Chondrocyte (in vitro differentiated cells): ENCODE measurements at regions not wholly inside any gene's neighbourhood (a gene's known extent, or its start where the extent isn't known, plus 50 kb on each side); places are given as distances from the start of the nearest gene placed in this dataset.
"Not testable (repeated sequence)": the region's sequence is repeated elsewhere in the genome, so short reads cannot be mapped to it uniquely, and the experiment has no call there.

Experiments
- DNase-seq: peaks from one replicate; pipeline ENCODE4 v3.0.0; 2021; ENCODE audit warnings: mixed read lengths, low spot score
- H3K27ac Mint-ChIP-seq: one replicate; pipeline ENCODE4 v1.8.0; 2021; ENCODE audit warnings: mild to moderate bottlenecking, moderate library complexity, mixed read lengths; ENCODE audit not compliant: unreplicated experiment
- H3K27me3 Mint-ChIP-seq: 2 replicates; pipeline ENCODE4 v1.8.0; 2021; ENCODE audit warnings: low read depth, mixed read lengths
- H3K36me3 Mint-ChIP-seq: 2 replicates; pipeline ENCODE4 v1.8.0; 2021; ENCODE audit warnings: low read depth, mixed read lengths
- H3K4me1 Mint-ChIP-seq: 2 replicates; pipeline ENCODE4 v1.8.0; 2021; ENCODE audit warnings: low read depth, mild to moderate bottlenecking, mixed read lengths
- H3K4me3 Mint-ChIP-seq: one replicate; pipeline ENCODE4 v1.8.0; 2021; ENCODE audit warnings: mild to moderate bottlenecking, moderate library complexity, mixed read lengths; ENCODE audit not compliant: unreplicated experiment
- H3K9me3 Mint-ChIP-seq: 2 replicates; pipeline ENCODE4 v1.8.0; 2021; ENCODE audit warnings: low read depth, mixed read lengths
- TF ChIP-seq, protein P1 (sequence below): fragments of 200-600 bp; sonication (generic); IDR thresholded peaks from 2 replicates; pipeline ENCODE4 v1.5.0; 2021; ENCODE audit warnings: antibody characterized with exemption, mild to moderate bottlenecking, moderate library complexity

GRCh38 chr3:5581743-5582142 lies 394.2 kb downstream of the EDEM1 start:
- Mint-ChIP-seq H3K9me3 (peaks cover 3% of the 10 kb centered on the region), H3K27ac (no peak overlapping the region), H3K36me3 (no peaks in the 10 kb centered on the region), H3K27me3 (no peaks in the 10 kb centered on the region), H3K4me3 (no peak overlapping the region), H3K4me1 (no peaks in the 10 kb centered on the region)
- no peak for DNase-seq
- TF ChIP-seq, protein P1, sequence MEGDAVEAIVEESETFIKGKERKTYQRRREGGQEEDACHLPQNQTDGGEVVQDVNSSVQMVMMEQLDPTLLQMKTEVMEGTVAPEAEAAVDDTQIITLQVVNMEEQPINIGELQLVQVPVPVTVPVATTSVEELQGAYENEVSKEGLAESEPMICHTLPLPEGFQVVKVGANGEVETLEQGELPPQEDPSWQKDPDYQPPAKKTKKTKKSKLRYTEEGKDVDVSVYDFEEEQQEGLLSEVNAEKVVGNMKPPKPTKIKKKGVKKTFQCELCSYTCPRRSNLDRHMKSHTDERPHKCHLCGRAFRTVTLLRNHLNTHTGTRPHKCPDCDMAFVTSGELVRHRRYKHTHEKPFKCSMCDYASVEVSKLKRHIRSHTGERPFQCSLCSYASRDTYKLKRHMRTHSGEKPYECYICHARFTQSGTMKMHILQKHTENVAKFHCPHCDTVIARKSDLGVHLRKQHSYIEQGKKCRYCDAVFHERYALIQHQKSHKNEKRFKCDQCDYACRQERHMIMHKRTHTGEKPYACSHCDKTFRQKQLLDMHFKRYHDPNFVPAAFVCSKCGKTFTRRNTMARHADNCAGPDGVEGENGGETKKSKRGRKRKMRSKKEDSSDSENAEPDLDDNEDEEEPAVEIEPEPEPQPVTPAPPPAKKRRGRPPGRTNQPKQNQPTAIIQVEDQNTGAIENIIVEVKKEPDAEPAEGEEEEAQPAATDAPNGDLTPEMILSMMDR, result no peak

DNA sequence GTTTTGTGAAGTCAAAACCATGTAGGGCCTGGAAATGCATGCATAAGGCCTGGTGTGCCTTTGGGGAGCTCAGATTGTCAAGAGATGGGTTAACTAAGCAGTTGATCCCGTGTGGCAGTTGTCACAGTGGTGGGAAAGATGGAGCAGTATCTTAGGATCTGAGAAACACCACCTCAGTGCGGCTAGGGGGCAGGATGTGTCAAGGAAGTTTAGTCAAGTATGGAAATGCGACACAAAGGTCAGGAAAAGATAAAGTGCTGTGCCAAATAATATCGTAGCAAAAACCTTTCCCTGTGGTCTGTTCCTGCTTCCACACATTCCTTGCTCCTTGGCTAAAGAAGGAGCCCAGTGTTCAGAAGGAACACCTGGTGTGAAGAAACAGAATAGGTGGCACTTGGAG lies 396.4 kb downstream of the EDEM1 start:
- Mint-ChIP-seq H3K27ac (no peak overlapping the region), H3K4me3 (no peak overlapping the region), H3K27me3 (no peaks in the 10 kb centered on the region), H3K36me3 (no peaks in the 10 kb centered on the region), H3K4me1 (no peaks in the 10 kb centered on the region), H3K9me3 (peaks cover 3% of the 10 kb centered on the region)
- DNase-seq, result no peak
- TF ChIP-seq, protein P1, result no peak

DNA sequence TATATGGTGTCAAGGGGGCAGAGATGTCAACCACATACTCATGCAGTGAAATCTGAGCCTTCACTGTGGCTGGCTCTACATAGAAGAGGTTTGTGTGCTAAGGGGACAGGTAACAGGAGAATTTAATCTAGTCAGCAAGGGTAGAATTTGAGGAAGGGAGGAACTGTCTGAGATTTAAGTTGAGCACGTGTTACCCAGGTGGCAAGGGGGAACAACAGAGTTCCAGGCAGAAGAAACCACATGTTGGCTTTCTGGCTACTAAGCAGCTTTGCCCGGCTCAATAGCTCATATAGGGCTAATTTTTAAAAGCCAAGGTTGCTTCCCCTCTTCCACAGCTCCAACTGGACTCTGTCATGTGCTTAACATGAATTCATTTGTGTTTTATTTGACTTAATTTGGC lies 397.6 kb downstream of the EDEM1 start:
- Mint-ChIP-seq H3K27me3 (no peaks in the 10 kb centered on the region), H3K9me3 (peaks cover 5% of the 10 kb centered on the region), H3K27ac (no peak overlapping the region), H3K4me1 (no peaks in the 10 kb centered on the region), H3K4me3 (no peak overlapping the region), H3K36me3 (no peaks in the 10 kb centered on the region)
- DNase-seq, result no peak
- TF ChIP-seq, protein P1, result no peak

GRCh38 chr3:5606884-5607472 lies 419.5 kb downstream of the EDEM1 start:
- peaks cover 27% of the 10 kb centered on the region for H3K9me3 Mint-ChIP-seq
- no peaks in the 10 kb centered on the region for H3K27me3 Mint-ChIP-seq
- DNase-seq, result no peak
- H3K36me3 Mint-ChIP-seq, result no peaks in the 10 kb centered on the region
- H3K4me3 Mint-ChIP-seq, result no peak overlapping the region
- no peak overlapping the region for H3K27ac Mint-ChIP-seq
- TF ChIP-seq, protein P1, result no peak
- no peaks in the 10 kb centered on the region for H3K4me1 Mint-ChIP-seq

DNA sequence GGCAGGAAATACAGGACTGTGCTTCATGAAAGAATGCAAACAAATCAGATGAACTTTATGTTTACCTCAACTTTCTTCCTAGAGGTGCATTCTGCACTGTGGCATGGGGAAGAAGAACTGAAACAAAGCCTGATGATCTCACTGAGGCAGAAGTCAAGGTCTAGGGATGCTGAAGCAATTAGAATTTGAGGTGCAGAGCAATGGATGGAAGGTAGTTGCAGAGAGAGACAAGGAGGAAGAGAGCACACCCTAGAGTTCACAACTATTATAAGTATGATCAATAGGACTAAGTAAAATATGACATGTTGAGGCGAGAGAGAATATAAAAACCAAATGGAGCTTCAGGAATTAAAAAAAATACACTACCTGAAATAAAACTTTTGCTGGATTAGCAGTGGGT lies 420.1 kb downstream of the EDEM1 start:
- H3K9me3 Mint-ChIP-seq, result peaks cover 21% of the 10 kb centered on the region
- DNase-seq, result no peak
- no peaks in the 10 kb centered on the region for H3K4me1 Mint-ChIP-seq
- H3K36me3 Mint-ChIP-seq, result no peaks in the 10 kb centered on the region
- no peak overlapping the region for H3K4me3 Mint-ChIP-seq
- no peaks in the 10 kb centered on the region for H3K27me3 Mint-ChIP-seq
- H3K27ac Mint-ChIP-seq, result no peak overlapping the region
- TF ChIP-seq, protein P1, result no peak

DNA sequence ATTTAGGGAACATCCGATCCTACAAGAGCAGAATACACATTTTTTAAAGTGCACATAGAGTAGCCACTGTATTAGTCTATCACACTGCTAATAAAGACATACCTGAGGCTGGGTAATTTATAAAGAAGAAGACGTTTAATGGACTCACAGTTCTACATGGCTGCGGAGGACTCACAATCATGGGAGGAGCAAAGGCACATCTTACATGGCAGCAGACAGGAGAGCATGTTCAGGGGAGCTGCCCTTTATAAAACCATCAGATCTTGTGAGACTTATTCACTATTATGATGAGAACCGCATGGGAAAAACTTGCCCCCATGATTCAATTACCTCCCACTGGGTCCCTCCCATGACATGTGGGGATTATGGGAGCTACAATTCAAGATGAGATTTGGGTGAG lies 421.5 kb downstream of the EDEM1 start:
- peaks cover 15% of the 10 kb centered on the region for H3K9me3 Mint-ChIP-seq
- H3K4me3 Mint-ChIP-seq, H3K27me3 Mint-ChIP-seq, H3K4me1 Mint-ChIP-seq, H3K36me3 Mint-ChIP-seq, DNase-seq, H3K27ac Mint-ChIP-seq: not testable (repeated sequence)
